GM13977 (cell line): ENCODE measurements at regions not wholly inside any gene's neighbourhood (a gene's known extent, or its start where the extent isn't known, plus 50 kb on each side); places are given as distances from the start of the nearest gene placed in this dataset.

Experiments used
- DNase-seq: peaks from one replicate; pipeline ENCODE4 v3.0.0; 2012; ENCODE audit warnings: low spot score
- CTCF ChIP-seq: IDR thresholded peaks from 2 replicates; pipeline ENCODE4 v1.5.1; 2012; ENCODE audit warnings: mild to moderate bottlenecking, control low read depth; ENCODE audit not compliant: insufficient read depth; ENCODE audit errors: extremely low read depth, missing control alignments
- in situ Hi-C: fragments of 300-500 bp; cut with MboI; formaldehyde crosslinking; loops from one replicate; pipeline ENCODE4 v1.12.0; 2022; ENCODE audit warnings: low sequenced_read_pairs, low pct_unique_long_range_greater_than_20kb, mixed read lengths, inconsistent platforms; ENCODE audit not compliant: unreplicated experiment

- DNase-seq = no peak
- TF ChIP-seq CTCF = no peak
- in situ Hi-C loops = no loop called here
These were observed 284.5 kb downstream of the KCNRG start for GRCh38 chr13:50299546-50300249.

GRCh38 chr13:50303963-50304721 is 288.9 kb downstream of the KCNRG start:
- TF ChIP-seq CTCF = no peak
- no peak for DNase-seq

GRCh38 chr13:50306156-50306555 is 290.9 kb downstream of the KCNRG start:
- TF ChIP-seq CTCF = no peak
- DNase-seq = no peak
- in situ Hi-C loops = no loop called here

More at GRCh38 chr13:50303963-50304721, 288.9 kb downstream of the KCNRG start:
- in situ Hi-C loops = no loop called here

GRCh38 chr13:50309318-50309717 is 294.1 kb downstream of the KCNRG start:
- in situ Hi-C loops = no loop called here
- no peak for DNase-seq
- TF ChIP-seq CTCF = no peak

GRCh38 chr13:50309882-50310594 is 294.8 kb downstream of the KCNRG start:
- in situ Hi-C loops = no loop called here
- no peak for DNase-seq
- TF ChIP-seq CTCF = no peak

- in situ Hi-C loops = no loop called here
- DNase-seq = no peak
- no peak for TF ChIP-seq CTCF
These were observed 295.5 kb downstream of the KCNRG start for GRCh38 chr13:50310734-50311133.
